Spleen (tissue), 11 donors: ENCODE measurements at regions not wholly inside any gene's neighbourhood (a gene's known extent, or its start where the extent isn't known, plus 50 kb on each side); places are given as distances from the start of the nearest gene placed in this dataset.

Experiments used
- DNase-seq: peaks from one replicate; pipeline ENCODE4 v3.0.0-alpha.2; 2020
- H3K27ac ChIP-seq, 8 donors: fragments of 200-600 bp; sonication (generic) in 7 of 8; 1 replicate in 4 of 8; 2 replicates in 4 of 8; pipeline versions ENCODE4 v1.5.0 to v1.8.0; 2016 to 2021; ENCODE audit warnings: inconsistent platforms in 4 of 8, mild to moderate bottlenecking in 4 of 8, moderate library complexity in 1 of 8
- H3K27me3 ChIP-seq, 7 donors: fragments of 200-600 bp; sonication (generic) in 6 of 7; replicated peaks in 1 of 7; 1 replicate in 4 of 7; 2 replicates in 3 of 7; pipeline versions ENCODE4 v1.5.0 to v1.8.0; 2016 to 2021; ENCODE audit warnings: inconsistent platforms in 3 of 7, mild to moderate bottlenecking in 1 of 7
- H3K36me3 ChIP-seq, 6 donors: fragments of 200-600 bp; sonication (generic) in 5 of 6; 1 replicate in 4 of 6; 2 replicates in 2 of 6; pipeline versions ENCODE4 v1.5.0 to v1.8.0; 2016 to 2021; ENCODE audit warnings: inconsistent platforms in 2 of 6
- H3K4me1 ChIP-seq, 6 donors: fragments of 200-600 bp; sonication (generic) in 5 of 6; 1 replicate in 3 of 6; 2 replicates in 3 of 6; pipeline versions ENCODE4 v1.5.0 to v1.8.0; 2016 to 2021; ENCODE audit warnings: inconsistent platforms in 3 of 6
- H3K4me3 ChIP-seq, 8 donors: fragments of 200-600 bp; sonication (generic) in 7 of 8; 1 replicate in 4 of 8; 2 replicates in 4 of 8; pipeline versions ENCODE4 v1.5.0 to v1.8.0; 2016 to 2021; ENCODE audit warnings: inconsistent platforms in 4 of 8, mild to moderate bottlenecking in 4 of 8, moderate library complexity in 2 of 8
- H3K9me3 ChIP-seq, 8 donors: fragments of 200-600 bp; sonication (generic) in 7 of 8; 1 replicate in 4 of 8; 2 replicates in 4 of 8; pipeline versions ENCODE4 v1.5.0 to v1.8.0; 2016 to 2021; ENCODE audit warnings: inconsistent platforms in 4 of 8
- POLR2A ChIP-seq, 3 donors: fragments of 450-650 bp; IDR thresholded peaks; one replicate each; pipeline ENCODE4 v1.5.1; 2017; ENCODE audit warnings: antibody characterized with exemption in 3 of 3, mild to moderate bottlenecking in 1 of 3
- POLR2AphosphoS5 ChIP-seq, 3 donors: sonication (generic); formaldehyde crosslinking; IDR thresholded peaks; one replicate each; pipeline ENCODE4 v1.5.1; 2017; ENCODE audit warnings: antibody characterized with exemption in 3 of 3
- WGBS, 5 donors: extraction: QIAGEN DNeasy Blood & Tissue Kit in 3 of 5; methylation state at CpG; one replicate each; pipeline versions ENCODE4 v1.1.5 to v1.1.7; 2013 to 2018; 5-methylcytosine and 5-hydroxymethylcytosine counted together
- intact Hi-C: fragments of 100-400 bp; cut with DNase I; formaldehyde crosslinking; loops from one replicate; pipeline ENCODE4 v1.15.0; 2023; ENCODE audit warnings: low total_unique reads
- TF ChIP-seq, protein P1 (sequence below), 11 experiments: fragments of 200-600 bp in 7 of 11; fragments of 450-650 bp in 4 of 11; sonication (generic) in 4 of 11; IDR thresholded peaks in 8 of 11; conservative IDR thresholded peaks in 3 of 11; 1 replicate in 7 of 11; 2 replicates in 4 of 11; pipeline versions ENCODE4 v1.4.0 to v1.8.0; 2016 to 2021; ENCODE audit warnings: antibody characterized with exemption in 11 of 11, inconsistent platforms in 4 of 11, mild to moderate bottlenecking in 1 of 11
- donor health status: healthy with polysubstance abuse.
- donor health status: DM: no; HTN: no; CAD: no; lungs with moderate emphysema.
- donor health status: DM: no; HTN: no; CAD: no.
- donor health status: Bipolar disorder and iron deficiency.
- donor health status: healthy.
- donor health status: DM: no; HTN: no; CAD: no.
- donor health status: DM: yes; HTN: yes; CAD: no.

DNA sequence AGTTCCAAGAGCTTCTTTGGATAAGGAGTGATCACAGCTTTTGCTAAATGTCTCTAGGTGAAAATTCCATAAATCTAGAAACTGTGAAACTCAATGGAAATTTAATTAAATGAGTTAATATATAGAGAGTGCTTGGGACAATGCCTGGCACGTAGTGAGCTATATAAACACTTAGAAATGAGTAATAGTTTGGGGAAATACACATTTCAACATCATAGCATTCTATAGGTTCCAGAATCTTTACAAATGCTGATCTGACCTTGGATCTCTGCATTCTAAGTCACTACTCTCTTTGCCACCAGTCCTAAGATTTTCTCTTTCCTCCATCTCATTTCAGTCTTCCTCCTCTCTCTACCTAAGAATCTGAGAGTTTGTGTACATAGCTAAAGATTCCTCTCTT, 175.6 kb downstream of the SOX9 start:
- no peak for DNase-seq
- no peaks in the 10 kb centered on the region for H3K9me3 ChIP-seq
- no peak overlapping the region for H3K4me3 ChIP-seq
- intact Hi-C loops = no loop called here
- no peaks in the 10 kb centered on the region for H3K36me3 ChIP-seq
- 42 to 70% (median 54%) methylated on average over 1 of the region's 1 CpG for WGBS, 5 donors
- no peaks in the 10 kb centered on the region for H3K4me1 ChIP-seq
- TF ChIP-seq, protein P1, sequence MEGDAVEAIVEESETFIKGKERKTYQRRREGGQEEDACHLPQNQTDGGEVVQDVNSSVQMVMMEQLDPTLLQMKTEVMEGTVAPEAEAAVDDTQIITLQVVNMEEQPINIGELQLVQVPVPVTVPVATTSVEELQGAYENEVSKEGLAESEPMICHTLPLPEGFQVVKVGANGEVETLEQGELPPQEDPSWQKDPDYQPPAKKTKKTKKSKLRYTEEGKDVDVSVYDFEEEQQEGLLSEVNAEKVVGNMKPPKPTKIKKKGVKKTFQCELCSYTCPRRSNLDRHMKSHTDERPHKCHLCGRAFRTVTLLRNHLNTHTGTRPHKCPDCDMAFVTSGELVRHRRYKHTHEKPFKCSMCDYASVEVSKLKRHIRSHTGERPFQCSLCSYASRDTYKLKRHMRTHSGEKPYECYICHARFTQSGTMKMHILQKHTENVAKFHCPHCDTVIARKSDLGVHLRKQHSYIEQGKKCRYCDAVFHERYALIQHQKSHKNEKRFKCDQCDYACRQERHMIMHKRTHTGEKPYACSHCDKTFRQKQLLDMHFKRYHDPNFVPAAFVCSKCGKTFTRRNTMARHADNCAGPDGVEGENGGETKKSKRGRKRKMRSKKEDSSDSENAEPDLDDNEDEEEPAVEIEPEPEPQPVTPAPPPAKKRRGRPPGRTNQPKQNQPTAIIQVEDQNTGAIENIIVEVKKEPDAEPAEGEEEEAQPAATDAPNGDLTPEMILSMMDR (IDR thresholded peaks at IDR 0.05 in 8 of 11, conservative IDR thresholded peaks at IDR 0.05 in 3 of 11) = no peak
- TF ChIP-seq POLR2AphosphoS5 (IDR thresholded peaks at IDR 0.05) = no peak
- TF ChIP-seq POLR2A (IDR thresholded peaks at IDR 0.05) = no peak
- no peak overlapping the region for H3K27ac ChIP-seq
- H3K27me3 ChIP-seq = peaks cover 0 to 32% (median 0%) of the 10 kb centered on the region in 7 donors

GRCh38 chr17:72297326-72298115, 176.7 kb downstream of the SOX9 start:
- Histone ChIP-seq H3K27me3 (peaks cover 0 to 32% (median 0%) of the 10 kb centered on the region in 7 donors), H3K4me3 (no peak overlapping the region), H3K9me3 (no peaks in the 10 kb centered on the region), H3K4me1 (no peaks in the 10 kb centered on the region), H3K27ac (no peak overlapping the region), H3K36me3 (no peaks in the 10 kb centered on the region)
- WGBS, 5 donors = 52 to 66% (median 63%) methylated on average over 9 of the region's 9 CpGs
- no peak for DNase-seq
- TF ChIP-seq POLR2A (IDR thresholded peaks at IDR 0.05) (no peak), POLR2AphosphoS5 (IDR thresholded peaks at IDR 0.05) (no peak)
- TF ChIP-seq, protein P1 (IDR thresholded peaks at IDR 0.05 in 8 of 11, conservative IDR thresholded peaks at IDR 0.05 in 3 of 11) = no peak
- intact Hi-C loops = no loop called here

DNA sequence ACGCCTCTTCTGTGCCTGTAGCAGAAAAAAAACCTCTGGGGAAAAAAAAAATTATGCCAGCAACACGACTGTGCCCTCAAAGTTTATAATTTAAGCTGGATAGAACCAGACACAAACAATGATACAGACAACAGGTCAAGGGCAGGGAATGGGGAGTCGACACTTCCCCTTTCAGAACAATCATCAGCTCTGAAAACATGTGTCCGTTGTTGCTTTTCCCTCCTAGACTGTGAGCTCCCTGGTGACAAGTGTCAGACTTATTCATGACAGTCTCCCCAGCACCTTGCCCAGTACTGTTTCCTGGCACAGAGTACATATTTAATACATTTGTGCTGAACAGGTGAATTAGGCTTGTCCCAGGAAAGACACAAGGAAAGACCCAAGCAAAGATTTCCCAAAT, 178.3 kb downstream of the SOX9 start:
- intact Hi-C loops = no loop called here
- H3K9me3 ChIP-seq = no peaks in the 10 kb centered on the region
- WGBS, 5 donors = 32 to 50% (median 40%) methylated on average over 4 of the region's 4 CpGs
- H3K36me3 ChIP-seq = no peaks in the 10 kb centered on the region
- no peak overlapping the region for H3K27ac ChIP-seq
- no peaks in the 10 kb centered on the region for H3K4me1 ChIP-seq
- DNase-seq = no peak
- peaks cover 0 to 31% (median 0%) of the 10 kb centered on the region in 7 donors for H3K27me3 ChIP-seq
- H3K4me3 ChIP-seq = no peak overlapping the region
- TF ChIP-seq POLR2AphosphoS5 (IDR thresholded peaks at IDR 0.05) (no peak), POLR2A (IDR thresholded peaks at IDR 0.05) (no peak)
- TF ChIP-seq, protein P1 (IDR thresholded peaks at IDR 0.05 in 8 of 11, conservative IDR thresholded peaks at IDR 0.05 in 3 of 11) = no peak

DNA sequence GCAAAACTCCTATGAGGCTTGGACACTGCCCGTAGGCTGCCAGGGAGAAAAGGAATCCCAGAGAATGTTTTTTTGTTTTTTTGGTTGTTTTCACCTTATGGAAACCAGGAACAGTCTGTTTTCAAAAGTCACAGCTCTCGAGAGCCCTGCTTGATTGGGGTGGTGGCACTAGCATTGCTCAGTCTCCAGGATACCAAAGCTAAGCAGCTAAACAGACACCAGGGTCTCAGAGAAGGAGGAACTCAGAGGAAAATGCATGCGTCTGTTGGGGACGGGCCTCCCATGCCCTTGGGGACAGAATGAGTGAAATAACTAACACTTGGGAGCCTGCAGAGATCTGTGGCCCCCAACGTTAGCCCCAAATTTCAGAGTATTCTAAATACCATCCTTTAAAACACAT, 178.8 kb downstream of the SOX9 start:
- intact Hi-C loops = no loop called here
- no peak overlapping the region for H3K4me3 ChIP-seq
- peaks cover 0 to 26% (median 0%) of the 10 kb centered on the region in 7 donors for H3K27me3 ChIP-seq
- H3K36me3 ChIP-seq = no peaks in the 10 kb centered on the region
- no peaks in the 10 kb centered on the region for H3K4me1 ChIP-seq
- no peak for TF ChIP-seq POLR2A (IDR thresholded peaks at IDR 0.05)
- TF ChIP-seq, protein P1 (IDR thresholded peaks at IDR 0.05 in 8 of 11, conservative IDR thresholded peaks at IDR 0.05 in 3 of 11) = no peak
- no peak for TF ChIP-seq POLR2AphosphoS5 (IDR thresholded peaks at IDR 0.05)
- 56 to 64% (median 62%) methylated on average over 5 of the region's 5 CpGs for WGBS, 5 donors
- DNase-seq = no peak
- H3K9me3 ChIP-seq = no peaks in the 10 kb centered on the region
- H3K27ac ChIP-seq = no peak overlapping the region
